H9 (cell line): ENCODE measurements at regions not wholly inside any gene's neighbourhood (a gene's known extent, or its start where the extent isn't known, plus 50 kb on each side); places are given as distances from the start of the nearest gene placed in this dataset.

Source experiments
- DNase-seq: peaks from one replicate; pipeline ENCODE4 v3.0.0-alpha.2; 2017
- H2AFZ ChIP-seq: one replicate; pipeline ENCODE4 v1.6.1; 2013; ENCODE audit warnings: mild to moderate bottlenecking, low read length, control low read depth, moderate library complexity
- H2AK5ac ChIP-seq: 2 replicates; pipeline ENCODE4 v1.6.1; 2013; ENCODE audit warnings: low read length, control low read depth, mixed read lengths; ENCODE audit not compliant: insufficient read length
- H2BK120ac ChIP-seq: one replicate; pipeline ENCODE4 v1.6.1; 2013; ENCODE audit warnings: low read depth, mild to moderate bottlenecking, low read length, control low read depth, inconsistent platforms; ENCODE audit not compliant: poor library complexity, severe bottlenecking
- H2BK12ac ChIP-seq: 2 replicates; pipeline ENCODE4 v1.6.1; 2013; ENCODE audit warnings: low read length, control low read depth, mixed read lengths, low read depth; ENCODE audit not compliant: insufficient read length
- H2BK15ac ChIP-seq: 2 replicates; pipeline ENCODE4 v1.6.1; 2013; ENCODE audit warnings: low read depth, low read length, control low read depth
- H2BK20ac ChIP-seq: one replicate; pipeline ENCODE4 v1.6.1; 2013; ENCODE audit warnings: low read depth, mild to moderate bottlenecking, low read length, control low read depth, inconsistent platforms; ENCODE audit not compliant: poor library complexity, severe bottlenecking
- H2BK5ac ChIP-seq: 2 replicates; pipeline ENCODE4 v1.6.1; 2013; ENCODE audit warnings: low read length, control low read depth, mixed read lengths; ENCODE audit not compliant: insufficient read length
- H3K14ac ChIP-seq: 2 replicates; pipeline ENCODE4 v1.6.1; 2013; ENCODE audit warnings: low read length, control low read depth; ENCODE audit not compliant: insufficient read depth
- H3K18ac ChIP-seq: 2 replicates; pipeline ENCODE4 v1.6.1; 2013; ENCODE audit warnings: low read depth, mild to moderate bottlenecking, mixed read lengths, low read length, control low read depth; ENCODE audit not compliant: insufficient read length
- H3K23ac ChIP-seq: 2 replicates; pipeline ENCODE4 v1.6.1; 2013; ENCODE audit warnings: low read length, control low read depth, mixed read lengths, low read depth; ENCODE audit not compliant: insufficient read length
- H3K23me2 ChIP-seq: 2 replicates; pipeline ENCODE4 v1.6.1; 2013; ENCODE audit warnings: low read depth, mild to moderate bottlenecking, mixed read lengths, low read length, control low read depth; ENCODE audit not compliant: insufficient read length, poor library complexity, severe bottlenecking
- H3K27ac ChIP-seq: 2 replicates; pipeline ENCODE4 v1.5.1; 2013; ENCODE audit warnings: low read length, control low read depth, mixed read lengths, low read depth; ENCODE audit not compliant: insufficient read length
- H3K27me3 ChIP-seq: 2 replicates; pipeline ENCODE4 v1.6.1; 2013; ENCODE audit warnings: low read length, control low read depth, inconsistent platforms; ENCODE audit not compliant: insufficient read depth
- H3K4ac ChIP-seq: 2 replicates; pipeline ENCODE4 v1.6.1; 2013; ENCODE audit warnings: low read depth, mild to moderate bottlenecking, control low read depth, inconsistent platforms, low read length, moderate library complexity
- H3K4me1 ChIP-seq: 2 replicates; pipeline ENCODE4 v1.6.1; 2013; ENCODE audit warnings: low read length, control low read depth, inconsistent platforms; ENCODE audit not compliant: insufficient read depth
- H3K4me2 ChIP-seq: 2 replicates; pipeline ENCODE4 v1.6.1; 2013; ENCODE audit warnings: low read length, control low read depth, mixed read lengths; ENCODE audit not compliant: insufficient read length, insufficient read depth
- H3K56ac ChIP-seq: 2 replicates; pipeline ENCODE4 v1.6.1; 2013; ENCODE audit warnings: low read depth, mild to moderate bottlenecking, mixed read lengths, low read length, control low read depth; ENCODE audit not compliant: insufficient read length
- H3K79me1 ChIP-seq: 2 replicates; pipeline ENCODE4 v1.6.1; 2013; ENCODE audit warnings: low read depth, mild to moderate bottlenecking, moderate library complexity, low read length, control low read depth, inconsistent platforms; ENCODE audit not compliant: insufficient read depth, poor library complexity, severe bottlenecking
- H3K79me2 ChIP-seq: 2 replicates; pipeline ENCODE4 v1.6.1; 2013; ENCODE audit warnings: low read length, control low read depth, inconsistent platforms; ENCODE audit not compliant: insufficient read depth
- H3K9ac ChIP-seq: 2 replicates; pipeline ENCODE4 v1.6.1; 2013; ENCODE audit warnings: low read length, control low read depth, mixed read lengths; ENCODE audit not compliant: insufficient read length; ENCODE audit errors: extremely low read depth
- H3K9me3 ChIP-seq: one replicate; pipeline ENCODE4 v1.6.1; 2013; ENCODE audit warnings: low read depth, low read length, inconsistent platforms; ENCODE audit not compliant: control insufficient read depth
- H3T11ph ChIP-seq: one replicate; pipeline ENCODE4 v1.6.1; 2013; ENCODE audit warnings: mild to moderate bottlenecking, low read length, control low read depth, inconsistent platforms
- H4K20me1 ChIP-seq: one replicate; pipeline ENCODE4 v1.6.1; 2013; ENCODE audit not compliant: control insufficient read depth, insufficient read length, insufficient read depth
- H4K5ac ChIP-seq: 2 replicates; pipeline ENCODE4 v1.6.1; 2013; ENCODE audit warnings: low read depth, mild to moderate bottlenecking, mixed read lengths, low read length, control low read depth; ENCODE audit not compliant: insufficient read length
- H4K8ac ChIP-seq: replicated peaks from 2 replicates; pipeline ENCODE4 v1.6.1; 2013; ENCODE audit warnings: low read length, control low read depth, mixed read lengths, low read depth; ENCODE audit not compliant: insufficient read length
- H4K91ac ChIP-seq: 2 replicates; pipeline ENCODE4 v1.6.1; 2013; ENCODE audit warnings: low read depth, mild to moderate bottlenecking, moderate library complexity, mixed read lengths, low read length, control low read depth; ENCODE audit not compliant: insufficient read length
- H3K27ac Mint-ChIP-seq, 3 experiments: 2 replicates in 2 of 3; 3 replicates in 1 of 3; pipeline ENCODE4 v1.8.0; 2020 to 2021; ENCODE audit warnings: mixed read lengths in 3 of 3, mild to moderate bottlenecking in 1 of 3, moderate library complexity in 1 of 3
- H3K27me3 Mint-ChIP-seq: 2 replicates; pipeline ENCODE4 v1.8.0; 2021; ENCODE audit warnings: low read depth, mild to moderate bottlenecking, moderate library complexity, mixed read lengths
- H3K36me3 Mint-ChIP-seq, 3 experiments: 2 replicates in 2 of 3; 3 replicates in 1 of 3; pipeline ENCODE4 v1.8.0; 2020 to 2021; ENCODE audit warnings: low read depth in 3 of 3, mixed read lengths in 3 of 3; ENCODE audit not compliant: insufficient read depth in 1 of 3
- H3K4me1 Mint-ChIP-seq, 2 experiments: 2 replicates each; pipeline ENCODE4 v1.8.0; 2020; ENCODE audit warnings: mixed read lengths in 2 of 2
- H3K4me3 Mint-ChIP-seq, 2 experiments: 2 replicates in 1 of 2; 3 replicates in 1 of 2; pipeline ENCODE4 v1.8.0; 2020 to 2021; ENCODE audit warnings: mild to moderate bottlenecking in 2 of 2, mixed read lengths in 2 of 2, moderate library complexity in 1 of 2
- H3K9me3 Mint-ChIP-seq, 2 experiments: 2 replicates in 1 of 2; 3 replicates in 1 of 2; pipeline ENCODE4 v1.8.0; 2020; ENCODE audit warnings: mild to moderate bottlenecking in 2 of 2, mixed read lengths in 2 of 2, moderate library complexity in 1 of 2
- CTCF ChIP-seq: fragments of 200-600 bp; sonication (generic); conservative IDR thresholded peaks from 3 replicates; pipeline ENCODE4 v1.8.0; 2021; ENCODE audit warnings: antibody characterized with exemption, mild to moderate bottlenecking
- WGBS: extraction: QIAGEN DNeasy Blood & Tissue Kit; methylation state at CpG from one replicate; pipeline ENCODE4 v1.1.7; 2013; ENCODE audit warnings: missing lambda C conversion rate, low lambda C conversion rate, mixed read lengths; ENCODE audit not compliant: insufficient read length; ENCODE audit errors: extremely low coverage; 5-methylcytosine and 5-hydroxymethylcytosine counted together

DNA sequence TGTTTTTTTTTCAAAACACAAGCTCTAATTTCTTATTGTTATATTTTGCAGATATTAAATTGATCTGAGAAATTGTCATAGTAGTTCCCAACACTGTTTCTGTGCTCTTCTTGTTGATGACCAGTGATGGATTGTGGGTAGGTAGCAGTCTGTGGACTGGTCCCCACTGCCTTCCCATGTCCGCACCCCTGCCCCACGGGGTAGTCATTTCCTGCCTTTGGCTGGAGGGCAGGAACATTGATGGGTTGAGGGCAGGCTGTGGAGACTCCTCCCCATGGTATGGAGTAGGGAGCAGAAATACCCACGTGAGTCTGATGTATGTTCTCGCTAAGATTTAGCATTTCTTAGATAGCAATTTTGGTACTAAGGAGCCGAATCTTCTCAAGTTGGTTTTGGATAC, 762.0 kb downstream of the CDH8 start:
- no CpG with 5 or more reads among the region's 5 CpGs for WGBS
- Mint-ChIP-seq H3K4me3 (no peak overlapping the region), H3K36me3 (no peaks in the 10 kb centered on the region), H3K27ac (no peak overlapping the region), H3K27me3 (0 out of 2 replicates have a peak, but pooled peaks cover 1% of the 10 kb centered on the region), H3K4me1 (no peaks in the 10 kb centered on the region), H3K9me3 (peaks cover 0 to 2% of the 10 kb centered on the region in 2 experiments; a peak in 1 of 5 replicates)
- no peak overlapping the region for H4K5ac ChIP-seq
- no peak for DNase-seq
- no peaks in the 10 kb centered on the region for H3K9me3 ChIP-seq
- H3K79me2 ChIP-seq = no peaks in the 10 kb centered on the region
- no peak overlapping the region for H3K56ac ChIP-seq
- no peak overlapping the region for H2BK20ac ChIP-seq
- no peak overlapping the region for H2BK12ac ChIP-seq
- no peak overlapping the region for H2BK120ac ChIP-seq
- H3K27ac ChIP-seq = no peak overlapping the region
- H3K79me1 ChIP-seq = no peaks in the 10 kb centered on the region
- no peak overlapping the region for H3K4me2 ChIP-seq
- no peak overlapping the region for H4K91ac ChIP-seq
- no peak overlapping the region for H3K23ac ChIP-seq
- no peaks in the 10 kb centered on the region for H3K23me2 ChIP-seq
- no peak overlapping the region for H2AFZ ChIP-seq
- no peak overlapping the region for H3K4ac ChIP-seq
- no peak overlapping the region for H2BK15ac ChIP-seq
- no peak overlapping the region for H2BK5ac ChIP-seq
- no peaks in the 10 kb centered on the region for H3K4me1 ChIP-seq
- no peak overlapping the region for H4K8ac ChIP-seq
- no peak overlapping the region for H3K9ac ChIP-seq
- H4K20me1 ChIP-seq = no peaks in the 10 kb centered on the region
- no peak overlapping the region for H3K14ac ChIP-seq
- H3K18ac ChIP-seq = no peak overlapping the region
- no peak overlapping the region for H3T11ph ChIP-seq
- no peaks in the 10 kb centered on the region for H3K27me3 ChIP-seq
- no peak for TF ChIP-seq CTCF
- H2AK5ac ChIP-seq = no peak overlapping the region
